HCT116 (cell line): ENCODE measurements at regions not wholly inside any gene's neighbourhood (a gene's known extent, or its start where the extent isn't known, plus 50 kb on each side); places are given as distances from the start of the nearest gene placed in this dataset.

Experiments
- ATAC-seq: fragments of 200-7000 bp; cut with Tn5 transposase; 2 replicates; pipeline ENCODE4 v1.9.1; 2020; ENCODE audit warnings: mild to moderate bottlenecking, moderate library complexity
- BruUV-seq: library from RNA; stranded (reverse); fragments of 400-500 nt; replicated peaks from 2 replicates; lab custom pipeline; 2021; lab: Mats Ljungman, UMichigan
- CTCF ChIA-PET: fragments of 300-600 bp; sonication (Branson Sonifier 250); formaldehyde crosslinking; loops from one replicate; lab custom pipeline; 2021; ENCODE audit warnings: antibody characterized with exemption; lab: Charles Lee
- POLR2A ChIA-PET: fragments of 300-600, 350-600 bp; sonication (Branson Sonifier 250); formaldehyde crosslinking; loops from one replicate; lab custom pipeline; 2021; ENCODE audit warnings: antibody characterized with exemption; lab: Charles Lee
- RAD21 ChIA-PET, 2 experiments: fragments of 300-600 bp; sonication (Branson Sonifier 250); formaldehyde crosslinking; loops; one replicate each; lab custom pipeline; 2023; ENCODE audit warnings: low total read pairs in 2 of 2; ENCODE audit not compliant: uncharacterized antibody in 2 of 2, unreplicated experiment in 2 of 2, low non-redundant PET in 1 of 2; lab: Charles Lee
- DNase-seq: peaks from one replicate; pipeline ENCODE4 v3.0.0-alpha.2; 2010; ENCODE audit warnings: low read depth, low spot score
- H2AFZ ChIP-seq: fragments of 200-600 bp; shearing (Covaris generic), sonication (generic); 2 replicates; pipeline ENCODE4 v1.6.1; 2017; ENCODE audit warnings: low read depth, mixed run types, mixed read lengths, antibody characterized with exemption, low read length; ENCODE audit not compliant: poor library complexity, severe bottlenecking
- H3K27ac ChIP-seq: 2 replicates; pipeline ENCODE4 v1.5.1; 2012; ENCODE audit warnings: low read depth, low read length
- H3K27me3 ChIP-seq: fragments of 200-600 bp; sonication (generic); 2 replicates; pipeline ENCODE4 v1.6.1; 2016; ENCODE audit warnings: mixed run types, low read length, mixed read lengths; ENCODE audit not compliant: insufficient read depth
- H3K36me3 ChIP-seq, 2 experiments: fragments of 200-500 bp in 1 of 2; fragments of 200-600 bp in 1 of 2; sonication (Bioruptor generic) in 1 of 2; sonication (generic) in 1 of 2; 2 replicates each; pipeline versions ENCODE4 v1.5.1 to v1.6.1; 2014 to 2016; ENCODE audit warnings: low read length in 2 of 2, inconsistent platforms in 1 of 2, mixed read lengths in 1 of 2, mixed run types in 1 of 2; ENCODE audit not compliant: insufficient read depth in 2 of 2, control insufficient read depth in 1 of 2
- H3K4me1 ChIP-seq, 2 experiments: fragments of 200-600 bp in 1 of 2; sonication (generic) in 1 of 2; 2 replicates each; pipeline versions ENCODE4 v1.5.1 to v1.6.1; 2012 to 2017; ENCODE audit warnings: low read length in 2 of 2, inconsistent platforms in 1 of 2, mild to moderate bottlenecking in 1 of 2, mixed read lengths in 1 of 2, mixed run types in 1 of 2, moderate library complexity in 1 of 2; ENCODE audit not compliant: insufficient read depth in 2 of 2, control insufficient read depth in 1 of 2
- H3K4me2 ChIP-seq: fragments of 200-600 bp; sonication (generic); 2 replicates; pipeline ENCODE4 v1.6.1; 2017; ENCODE audit warnings: mixed run types, low read length, mixed read lengths
- H3K4me3 ChIP-seq, 2 experiments: fragments of 200-600 bp in 1 of 2; sonication (generic) in 1 of 2; replicated peaks in 1 of 2; 2 replicates each; pipeline ENCODE4 v1.5.1; 2011 to 2016; ENCODE audit warnings: low read length in 2 of 2, control low read depth in 1 of 2, low read depth in 1 of 2, mild to moderate bottlenecking in 1 of 2, mixed read lengths in 1 of 2, mixed run types in 1 of 2
- H3K79me2 ChIP-seq: fragments of 200-600 bp; sonication (generic); 2 replicates; pipeline ENCODE4 v1.6.1; 2017; ENCODE audit warnings: mild to moderate bottlenecking, mixed run types, low read length, moderate library complexity, mixed read lengths; ENCODE audit not compliant: insufficient read depth
- H3K9ac ChIP-seq: fragments of 200-600 bp; sonication (generic); 2 replicates; pipeline ENCODE4 v1.6.1; 2016; ENCODE audit warnings: low read length, mixed read lengths
- H3K9me2 ChIP-seq: fragments of 200-600 bp; sonication (generic), shearing (Covaris generic); 2 replicates; pipeline ENCODE4 v1.6.1; 2017; ENCODE audit warnings: mixed run types, mild to moderate bottlenecking, moderate library complexity; ENCODE audit not compliant: insufficient read depth
- H3K9me3 ChIP-seq, 2 experiments: fragments of 200-500 bp in 1 of 2; fragments of 200-600 bp in 1 of 2; sonication (Bioruptor generic) in 1 of 2; sonication (generic) in 1 of 2; 2 replicates each; pipeline ENCODE4 v1.6.1; 2014 to 2017; ENCODE audit warnings: low read length in 2 of 2, mixed read lengths in 2 of 2, inconsistent platforms in 1 of 2, low read depth in 1 of 2, mild to moderate bottlenecking in 1 of 2, mixed run types in 1 of 2, moderate library complexity in 1 of 2; ENCODE audit not compliant: control insufficient read depth in 1 of 2, insufficient read depth in 1 of 2
- H4K20me1 ChIP-seq: fragments of 200-600 bp; sonication (generic), shearing (Covaris generic); 2 replicates; pipeline ENCODE4 v1.6.1; 2017; ENCODE audit warnings: mixed run types, mild to moderate bottlenecking, moderate library complexity; ENCODE audit not compliant: insufficient read depth
- CTCF ChIP-seq, 3 experiments: fragments of 200-600 bp in 1 of 3; sonication (generic) in 1 of 3; IDR thresholded peaks in 2 of 3; conservative IDR thresholded peaks in 1 of 3; 2 replicates each; pipeline ENCODE4 v1.5.1; 2012 to 2017; ENCODE audit warnings: low read depth in 2 of 3, low read length in 2 of 3, antibody characterized with exemption in 1 of 3, borderline replicate concordance in 1 of 3, control low read depth in 1 of 3, mild to moderate bottlenecking in 1 of 3, mixed read lengths in 1 of 3, mixed run types in 1 of 3, moderate library complexity in 1 of 3; ENCODE audit not compliant: insufficient read depth in 1 of 3
- RAD21 ChIP-seq: IDR thresholded peaks from 2 replicates; pipeline ENCODE4 v1.6.1; 2012; ENCODE audit warnings: low read depth, mild to moderate bottlenecking
- SP1 ChIP-seq: IDR thresholded peaks from 2 replicates; pipeline ENCODE4 v1.6.1; 2012; ENCODE audit warnings: low read depth
- intact Hi-C: fragments of 100-400 bp; cut with micrococcal nuclease; formaldehyde crosslinking; loops from 2 replicates; pipeline ENCODE4 v1.10.0; 2022
- TF ChIP-seq, protein P1 (sequence below): IDR thresholded peaks from 2 replicates; pipeline ENCODE4 v1.6.1; 2012; ENCODE audit warnings: low read depth

- POLR2A ChIA-PET, result no interaction called here
- BruUV-seq, result no TSS peak
- Histone ChIP-seq H3K9ac (no peak overlapping the region), H4K20me1 (no peaks in the 10 kb centered on the region), H3K79me2 (no peaks in the 10 kb centered on the region)
- ATAC-seq, result no peak
- DNase-seq, result peak; percentile 4
- TF ChIP-seq, protein P1, sequence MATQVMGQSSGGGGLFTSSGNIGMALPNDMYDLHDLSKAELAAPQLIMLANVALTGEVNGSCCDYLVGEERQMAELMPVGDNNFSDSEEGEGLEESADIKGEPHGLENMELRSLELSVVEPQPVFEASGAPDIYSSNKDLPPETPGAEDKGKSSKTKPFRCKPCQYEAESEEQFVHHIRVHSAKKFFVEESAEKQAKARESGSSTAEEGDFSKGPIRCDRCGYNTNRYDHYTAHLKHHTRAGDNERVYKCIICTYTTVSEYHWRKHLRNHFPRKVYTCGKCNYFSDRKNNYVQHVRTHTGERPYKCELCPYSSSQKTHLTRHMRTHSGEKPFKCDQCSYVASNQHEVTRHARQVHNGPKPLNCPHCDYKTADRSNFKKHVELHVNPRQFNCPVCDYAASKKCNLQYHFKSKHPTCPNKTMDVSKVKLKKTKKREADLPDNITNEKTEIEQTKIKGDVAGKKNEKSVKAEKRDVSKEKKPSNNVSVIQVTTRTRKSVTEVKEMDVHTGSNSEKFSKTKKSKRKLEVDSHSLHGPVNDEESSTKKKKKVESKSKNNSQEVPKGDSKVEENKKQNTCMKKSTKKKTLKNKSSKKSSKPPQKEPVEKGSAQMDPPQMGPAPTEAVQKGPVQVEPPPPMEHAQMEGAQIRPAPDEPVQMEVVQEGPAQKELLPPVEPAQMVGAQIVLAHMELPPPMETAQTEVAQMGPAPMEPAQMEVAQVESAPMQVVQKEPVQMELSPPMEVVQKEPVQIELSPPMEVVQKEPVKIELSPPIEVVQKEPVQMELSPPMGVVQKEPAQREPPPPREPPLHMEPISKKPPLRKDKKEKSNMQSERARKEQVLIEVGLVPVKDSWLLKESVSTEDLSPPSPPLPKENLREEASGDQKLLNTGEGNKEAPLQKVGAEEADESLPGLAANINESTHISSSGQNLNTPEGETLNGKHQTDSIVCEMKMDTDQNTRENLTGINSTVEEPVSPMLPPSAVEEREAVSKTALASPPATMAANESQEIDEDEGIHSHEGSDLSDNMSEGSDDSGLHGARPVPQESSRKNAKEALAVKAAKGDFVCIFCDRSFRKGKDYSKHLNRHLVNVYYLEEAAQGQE, result no peak
- TF ChIP-seq RAD21 (peak; percentile 42), CTCF (IDR thresholded peaks at IDR 0.05 in 2 of 3, conservative IDR thresholded peaks at IDR 0.05 in 1 of 3; ENCODE audit: borderline replicate concordance in 1 of 3, insufficient read depth in 1 of 3, low read depth in 2 of 3, low read length in 2 of 3) (peak; percentile 10 to 27 (median 22); a peak in 2 of 6 replicates), SP1 (no peak)
- TF ChIP-seq, all 23 proteins: peak for 2
- Histone ChIP-seq H3K4me3 (no peak overlapping the region), H3K4me2 (no peak overlapping the region), H2AFZ (no peak overlapping the region), H3K27ac (no peak overlapping the region), H3K9me3 (no peaks in the 10 kb centered on the region), H3K27me3 (no peaks in the 10 kb centered on the region), H3K9me2 (no peaks in the 10 kb centered on the region), H3K4me1 (no peaks in the 10 kb centered on the region), H3K36me3 (no peaks in the 10 kb centered on the region)
- CTCF ChIA-PET, result no interaction called here
- intact Hi-C loops, result no loop called here
- RAD21 ChIA-PET, result no interaction called here
Observed at GRCh38 chr2:81007104-81007503, 702.6 kb upstream of the LRRTM1 start.
